Activated CD4-positive, alpha-beta T cell treated with anti-CD3 and anti-CD28 coated beads, Interleukin-2, amount 10 ng/mL, durations not matched to agents 7 days and 5 days (primary cell): ENCODE measurements at regions not wholly inside any gene's neighbourhood (a gene's known extent, or its start where the extent isn't known, plus 50 kb on each side); places are given as distances from the start of the nearest gene placed in this dataset.
"Not testable (repeated sequence)": the region's sequence is repeated elsewhere in the genome, so short reads cannot be mapped to it uniquely, and the experiment has no call there.

Experiments
- CTCF ChIA-PET: fragments of 350-600 bp; sonication (Branson Sonifier 250); formaldehyde crosslinking; loops from one replicate; lab custom pipeline; 2021; ENCODE audit warnings: antibody characterized with exemption; lab: Charles Lee
- POLR2A ChIA-PET: fragments of 350-600 bp; sonication (Branson Sonifier 250); formaldehyde crosslinking; loops from one replicate; lab custom pipeline; 2021; ENCODE audit warnings: antibody characterized with exemption; lab: Charles Lee
- DNase-seq: peaks from one replicate; pipeline ENCODE4 v3.0.0-alpha.2; 2020
- H3K27ac Mint-ChIP-seq: one replicate; pipeline ENCODE4 v1.8.0; 2021; ENCODE audit warnings: mild to moderate bottlenecking, moderate library complexity, mixed read lengths
- H3K27me3 Mint-ChIP-seq: one replicate; pipeline ENCODE4 v1.8.0; 2021; ENCODE audit warnings: mixed read lengths
- H3K36me3 Mint-ChIP-seq: one replicate; pipeline ENCODE4 v1.8.0; 2021; ENCODE audit warnings: low read depth, mixed read lengths
- H3K4me1 Mint-ChIP-seq: one replicate; pipeline ENCODE4 v1.8.0; 2021; ENCODE audit warnings: mixed read lengths
- H3K4me3 Mint-ChIP-seq: one replicate; pipeline ENCODE4 v1.8.0; 2021; ENCODE audit warnings: mild to moderate bottlenecking, moderate library complexity, mixed read lengths
- H3K9me3 Mint-ChIP-seq: one replicate; pipeline ENCODE4 v1.8.0; 2021; ENCODE audit warnings: mixed read lengths

DNA sequence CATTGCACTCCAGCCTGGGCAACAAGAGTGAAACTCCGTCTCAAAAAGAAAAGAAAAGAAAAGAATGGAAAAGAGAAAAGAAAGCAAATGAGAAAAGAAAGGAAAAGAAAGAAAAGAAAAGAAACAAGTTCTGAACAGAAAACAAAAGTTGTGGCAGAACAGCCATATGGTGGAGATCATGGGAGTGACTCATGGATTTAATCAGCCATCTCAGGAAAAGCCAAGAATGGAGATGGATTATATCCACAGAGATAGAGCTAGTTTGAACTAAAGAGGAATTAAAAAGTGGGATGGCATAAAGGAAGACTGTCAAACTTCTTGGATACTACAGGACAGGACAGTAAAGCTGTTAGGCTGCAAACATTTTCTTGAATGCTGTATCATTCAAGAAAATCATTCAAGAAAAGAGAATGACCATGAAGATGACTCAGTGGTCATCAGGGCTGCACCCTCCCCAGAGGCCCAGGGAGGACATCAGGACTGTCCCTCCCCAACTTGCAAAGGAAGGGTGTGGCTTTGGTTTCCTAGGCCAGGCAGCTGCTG, 120.6 kb downstream of the USP22 start:
- Mint-ChIP-seq H3K4me1 (no peaks in the 10 kb centered on the region), H3K9me3 (peaks cover 4% of the 10 kb centered on the region), H3K27ac (no peak overlapping the region), H3K36me3 (no peaks in the 10 kb centered on the region), H3K4me3 (no peak overlapping the region), H3K27me3 (peaks cover 41% of the 10 kb centered on the region)
- no peak for DNase-seq
- CTCF ChIA-PET: interaction anchor here (0.6 to 1.2 kb wide), 2 partner anchors 122 to 342 kb away, joined by 3 to 6 read pairs; no protein-coding TSS in a partner anchor
- POLR2A ChIA-PET: no interaction called here

- POLR2A ChIA-PET: no interaction called here
- H3K4me1 Mint-ChIP-seq: no peaks in the 10 kb centered on the region
- no peaks in the 10 kb centered on the region for H3K9me3 Mint-ChIP-seq
- H3K36me3 Mint-ChIP-seq: no peaks in the 10 kb centered on the region
- no peak for DNase-seq
- H3K27ac Mint-ChIP-seq: no peak overlapping the region
- no peak overlapping the region for H3K4me3 Mint-ChIP-seq
- H3K27me3 Mint-ChIP-seq: peaks cover 30% of the 10 kb centered on the region
- CTCF ChIA-PET: no interaction called here
Observed at GRCh38 chr17:20924306-20924705, 118.5 kb downstream of the USP22 start.

DNA sequence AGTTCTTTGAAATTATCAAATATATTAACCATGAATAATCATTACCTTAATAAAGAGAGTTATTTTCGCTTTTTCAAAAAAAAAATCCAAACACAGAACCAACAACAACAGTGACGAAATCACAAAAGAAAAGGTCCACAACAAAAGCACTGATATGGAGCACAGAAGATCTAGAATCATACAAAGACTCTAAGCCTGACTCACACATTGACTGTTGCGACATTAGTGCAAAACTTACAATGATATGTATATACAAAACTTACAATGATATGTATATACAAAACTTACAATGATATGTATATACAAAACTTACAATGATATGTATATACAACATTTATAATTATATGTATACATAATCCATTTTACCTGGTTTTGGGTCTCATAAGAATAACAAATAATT, 117.7 kb downstream of the USP22 start:
- H3K27me3 Mint-ChIP-seq: peaks cover 26% of the 10 kb centered on the region
- H3K9me3 Mint-ChIP-seq: no peaks in the 10 kb centered on the region
- H3K4me1 Mint-ChIP-seq: no peaks in the 10 kb centered on the region
- H3K27ac Mint-ChIP-seq: no peak overlapping the region
- no peak for DNase-seq
- no peak overlapping the region for H3K4me3 Mint-ChIP-seq
- no peaks in the 10 kb centered on the region for H3K36me3 Mint-ChIP-seq
- ChIA-PET POLR2A (no interaction called here), CTCF (no interaction called here)

GRCh38 chr17:20925954-20926353, 116.9 kb downstream of the USP22 start:
- ChIA-PET CTCF (no interaction called here), POLR2A (no interaction called here)
- no peak overlapping the region for H3K27ac Mint-ChIP-seq
- no peak for DNase-seq
- no peaks in the 10 kb centered on the region for H3K4me1 Mint-ChIP-seq
- no peaks in the 10 kb centered on the region for H3K9me3 Mint-ChIP-seq
- H3K36me3 Mint-ChIP-seq: no peaks in the 10 kb centered on the region
- peaks cover 19% of the 10 kb centered on the region for H3K27me3 Mint-ChIP-seq
- no peak overlapping the region for H3K4me3 Mint-ChIP-seq

DNA sequence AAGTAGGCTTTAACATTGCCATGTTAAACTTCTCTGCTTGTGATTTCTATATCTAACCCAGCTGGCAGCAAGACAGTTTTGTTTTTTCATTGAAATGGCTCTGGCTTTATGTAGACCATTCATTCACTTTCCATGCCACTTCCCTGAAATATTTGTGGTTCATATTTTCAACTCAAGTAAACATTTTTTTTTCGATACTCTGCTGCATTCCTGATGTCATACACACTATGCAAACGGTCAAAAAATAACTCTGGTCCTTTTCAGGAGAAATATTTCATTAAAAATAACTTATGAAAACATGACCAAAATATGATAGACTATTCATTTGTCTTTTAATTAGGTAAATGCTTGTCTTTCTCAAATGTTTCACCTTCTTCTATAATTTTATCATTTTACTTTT, 116.3 kb downstream of the USP22 start:
- POLR2A ChIA-PET: no interaction called here
- Mint-ChIP-seq H3K36me3 (no peaks in the 10 kb centered on the region), H3K4me3 (no peak overlapping the region)

GRCh38 chr17:20927308-20927977, 115.4 kb downstream of the USP22 start:
- Mint-ChIP-seq H3K4me1 (no peaks in the 10 kb centered on the region), H3K36me3 (no peaks in the 10 kb centered on the region), H3K27ac (no peak overlapping the region), H3K27me3 (peaks cover 14% of the 10 kb centered on the region), H3K9me3 (no peaks in the 10 kb centered on the region), H3K4me3 (no peak overlapping the region)
- ChIA-PET CTCF (no interaction called here), POLR2A (no interaction called here)
- no peak for DNase-seq

More for the DNA sequence above, 116.3 kb downstream of the USP22 start:
- Mint-ChIP-seq H3K4me1 (no peaks in the 10 kb centered on the region), H3K27ac (no peak overlapping the region), H3K9me3 (no peaks in the 10 kb centered on the region), H3K27me3 (peaks cover 16% of the 10 kb centered on the region)
- DNase-seq: no peak
- CTCF ChIA-PET: no interaction called here

DNA sequence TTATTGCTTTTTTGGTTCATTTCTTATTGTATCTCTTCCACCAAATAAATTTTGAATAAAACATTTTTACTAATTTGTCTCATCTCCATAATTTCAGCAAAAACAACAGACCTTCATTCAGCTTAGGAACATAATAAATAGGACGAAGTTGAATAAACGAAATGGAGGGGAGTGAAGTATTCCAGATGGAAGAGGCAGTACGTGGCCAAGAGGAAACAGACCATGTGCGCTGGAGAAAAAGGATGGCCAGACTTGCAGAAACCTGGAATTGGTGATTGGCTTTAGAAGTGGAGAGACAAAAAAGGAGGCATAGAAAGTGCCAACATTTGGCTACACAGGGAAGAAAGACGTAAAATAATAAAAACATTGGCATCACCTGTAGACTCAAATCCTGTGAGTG, 113.5 kb downstream of the USP22 start:
- Mint-ChIP-seq H3K27me3 (peaks cover 10% of the 10 kb centered on the region), H3K27ac (no peak overlapping the region), H3K4me3 (no peak overlapping the region), H3K36me3 (no peaks in the 10 kb centered on the region), H3K9me3 (no peaks in the 10 kb centered on the region), H3K4me1 (no peaks in the 10 kb centered on the region)
- ChIA-PET POLR2A (no interaction called here), CTCF (no interaction called here)
- no peak for DNase-seq

DNA sequence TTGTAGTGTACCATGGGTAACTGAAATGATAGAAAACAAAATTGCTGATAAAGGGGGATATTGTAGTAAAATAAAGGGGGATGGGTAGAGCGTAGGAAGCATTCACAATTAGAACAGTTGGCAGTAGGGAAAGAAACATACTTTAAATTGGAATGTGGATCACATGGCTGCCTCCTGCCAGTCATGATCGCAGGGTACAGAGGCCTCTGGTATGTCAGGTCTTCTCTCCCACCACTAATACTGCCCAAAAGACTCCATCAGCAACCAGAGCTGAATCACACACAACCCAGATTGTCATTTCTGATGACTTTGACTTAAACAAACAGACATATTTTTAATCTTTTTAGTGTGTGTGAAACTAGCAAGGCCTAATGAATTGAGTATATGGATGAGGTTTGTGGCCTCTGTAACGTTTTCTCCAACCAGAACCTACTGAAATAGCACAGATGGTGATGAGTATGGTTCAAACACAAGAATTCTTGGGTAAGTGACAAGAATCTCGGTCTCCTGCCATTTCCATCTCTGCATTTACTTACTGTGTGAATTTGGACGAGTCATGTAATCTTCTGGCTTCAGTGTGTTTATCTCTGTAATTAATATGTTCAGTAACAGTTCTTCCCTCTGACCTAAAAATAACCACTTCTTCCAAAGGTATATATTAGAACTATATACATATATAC, 112.6 kb downstream of the USP22 start:
- Mint-ChIP-seq H3K4me3 (no peak overlapping the region), H3K27me3 (peaks cover 10% of the 10 kb centered on the region), H3K4me1 (no peaks in the 10 kb centered on the region), H3K36me3 (no peaks in the 10 kb centered on the region), H3K9me3 (no peaks in the 10 kb centered on the region), H3K27ac (no peak overlapping the region)
- ChIA-PET CTCF (no interaction called here), POLR2A (no interaction called here)
- DNase-seq: no peak

DNA sequence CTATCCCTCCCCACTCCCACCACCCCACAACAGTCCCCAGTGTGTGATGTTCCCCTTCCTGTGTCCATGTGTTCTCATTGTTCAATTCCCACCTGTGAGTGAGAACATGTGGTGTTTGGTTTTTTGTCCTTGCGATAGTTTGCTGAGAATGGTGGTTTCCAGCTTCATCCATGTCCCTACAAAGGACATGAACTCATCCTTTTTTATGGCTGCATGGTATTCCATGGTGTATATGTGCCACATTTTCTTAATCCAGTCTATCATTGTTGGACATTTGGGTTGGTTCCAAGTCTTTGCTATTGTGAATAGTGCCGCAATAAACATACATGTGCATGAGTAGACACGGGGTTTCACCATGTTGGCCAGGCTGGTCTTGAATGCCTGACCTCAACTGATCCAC, 109.8 kb downstream of the USP22 start:
- not testable (repeated sequence) for H3K27ac Mint-ChIP-seq

GRCh38 chr17:20934288-20934687, 108.5 kb downstream of the USP22 start:
- H3K27ac Mint-ChIP-seq: no peak overlapping the region
- no peaks in the 10 kb centered on the region for H3K4me1 Mint-ChIP-seq
- ChIA-PET CTCF (no interaction called here), POLR2A (no interaction called here)
- no peak overlapping the region for H3K4me3 Mint-ChIP-seq
- peaks cover 14% of the 10 kb centered on the region for H3K27me3 Mint-ChIP-seq
- no peaks in the 10 kb centered on the region for H3K36me3 Mint-ChIP-seq
- DNase-seq: no peak
- H3K9me3 Mint-ChIP-seq: no peaks in the 10 kb centered on the region

More for the DNA sequence above, 109.8 kb downstream of the USP22 start:
- H3K4me1 Mint-ChIP-seq, H3K9me3 Mint-ChIP-seq, H3K36me3 Mint-ChIP-seq, CTCF ChIA-PET, DNase-seq, POLR2A ChIA-PET, H3K4me3 Mint-ChIP-seq: not testable (repeated sequence)
- H3K27me3 Mint-ChIP-seq: peaks cover 17% of the 10 kb centered on the region

DNA sequence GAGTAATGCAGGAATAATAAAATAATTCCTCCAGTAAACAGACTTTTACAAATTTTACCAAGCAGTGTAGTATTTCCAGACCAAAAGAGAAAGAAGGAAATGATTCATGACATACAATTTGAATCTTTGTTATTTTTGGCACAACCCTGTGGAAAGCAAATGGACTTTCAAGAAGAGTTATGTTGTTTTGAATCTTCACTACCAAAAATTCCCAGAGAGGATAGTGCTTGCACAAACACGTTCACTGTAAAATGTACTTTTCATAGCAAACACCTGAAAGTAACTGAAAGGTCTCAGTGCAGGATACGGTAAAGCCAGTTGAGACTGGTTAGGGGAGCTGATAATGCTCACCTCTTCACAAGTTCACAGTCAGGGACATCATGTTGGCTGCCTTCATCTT, 107.1 kb downstream of the USP22 start:
- DNase-seq: no peak
- Mint-ChIP-seq H3K9me3 (no peaks in the 10 kb centered on the region), H3K27me3 (peaks cover 12% of the 10 kb centered on the region), H3K4me3 (no peak overlapping the region), H3K27ac (no peak overlapping the region), H3K36me3 (no peaks in the 10 kb centered on the region), H3K4me1 (no peaks in the 10 kb centered on the region)
- ChIA-PET CTCF (no interaction called here), POLR2A (no interaction called here)

GRCh38 chr17:20938244-20938643, 104.6 kb downstream of the USP22 start:
- DNase-seq: no peak
- ChIA-PET CTCF (no interaction called here), POLR2A (no interaction called here)
- Mint-ChIP-seq H3K36me3 (no peaks in the 10 kb centered on the region), H3K27ac (no peak overlapping the region), H3K4me3 (no peak overlapping the region), H3K27me3 (peaks cover 10% of the 10 kb centered on the region), H3K9me3 (no peaks in the 10 kb centered on the region), H3K4me1 (no peaks in the 10 kb centered on the region)

DNA sequence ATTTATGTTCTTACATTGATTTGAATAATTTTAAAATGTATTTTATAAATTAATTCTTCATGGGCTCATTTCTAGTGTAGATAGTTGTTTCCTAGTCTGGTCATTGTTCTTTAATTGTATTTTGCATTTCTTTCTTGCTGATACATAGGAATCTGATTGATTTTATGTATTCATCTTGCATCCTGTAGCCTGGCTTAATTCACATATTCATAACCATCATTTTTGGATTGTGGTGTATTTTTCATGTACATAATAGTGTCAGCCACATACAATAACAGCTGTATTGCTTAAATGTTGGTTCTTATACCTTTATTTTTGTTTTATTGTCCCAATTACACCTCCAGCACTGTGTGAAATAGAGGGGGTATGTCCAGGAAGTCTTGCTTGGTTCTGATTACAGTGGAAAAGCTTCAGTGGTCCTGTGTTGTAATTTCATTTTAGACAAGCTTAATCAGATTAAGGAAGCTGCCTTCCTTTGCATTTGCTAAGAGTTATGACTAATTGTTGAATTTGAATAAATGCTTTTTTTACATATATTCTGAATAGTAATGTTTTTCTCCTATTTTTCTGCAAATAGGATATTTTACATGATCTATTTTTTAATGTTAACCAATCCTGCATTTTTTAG, 103.7 kb downstream of the USP22 start:
- ChIA-PET CTCF (no interaction called here), POLR2A (no interaction called here)
- Mint-ChIP-seq H3K36me3 (no peaks in the 10 kb centered on the region), H3K4me3 (no peak overlapping the region), H3K27ac (no peak overlapping the region), H3K4me1 (no peaks in the 10 kb centered on the region), H3K9me3 (no peaks in the 10 kb centered on the region), H3K27me3 (peaks cover 10% of the 10 kb centered on the region)
- DNase-seq: no peak
